Caco-2 (cell line): ENCODE measurements at regions not wholly inside any gene's neighbourhood (a gene's known extent, or its start where the extent isn't known, plus 50 kb on each side); places are given as distances from the start of the nearest gene placed in this dataset.
"Not testable (repeated sequence)": the region's sequence is repeated elsewhere in the genome, so short reads cannot be mapped to it uniquely, and the experiment has no call there.

Experiments used
- BruUV-seq: library from RNA; stranded (reverse); fragments of 400-500 nt; replicated peaks from 2 replicates; lab custom pipeline; 2021; lab: Mats Ljungman, UMichigan
- CTCF ChIA-PET: fragments of 300-600 bp; sonication (Branson Sonifier 250); formaldehyde crosslinking; loops from one replicate; lab custom pipeline; 2022; ENCODE audit warnings: antibody characterized with exemption; lab: Charles Lee
- POLR2A ChIA-PET: fragments of 300-600 bp; sonication (Branson Sonifier 250); formaldehyde crosslinking; loops from one replicate; lab custom pipeline; 2022; ENCODE audit warnings: antibody characterized with exemption; lab: Charles Lee
- DNase-seq, 2 experiments: peaks; one replicate each; pipeline versions ENCODE4 v3.0.0 to v3.0.0-alpha.2; 2020 to 2022
- H3K27me3 ChIP-seq: replicated peaks from 2 replicates; pipeline ENCODE4 v1.6.0; 2011; ENCODE audit warnings: low read length; ENCODE audit not compliant: control insufficient read depth, insufficient read depth
- H3K36me3 ChIP-seq: 2 replicates; pipeline ENCODE4 v1.5.1; 2011; ENCODE audit warnings: low read length; ENCODE audit not compliant: control insufficient read depth, insufficient read depth
- H3K4me1 ChIP-seq: fragments of 250-450 bp; sonication (Bioruptor Pico); 2 replicates; pipeline ENCODE4 v1.5.1; 2020; ENCODE audit warnings: mild to moderate bottlenecking
- H3K4me3 ChIP-seq: 2 replicates; pipeline ENCODE4 v1.5.1; 2011; ENCODE audit warnings: low read depth, mild to moderate bottlenecking, control low read depth, low read length
- H3K9me3 ChIP-seq: fragments of 250-450 bp; sonication (Bioruptor Pico); 2 replicates; pipeline ENCODE4 v1.5.1; 2020; ENCODE audit warnings: mild to moderate bottlenecking, moderate library complexity
- H3K27ac Mint-ChIP-seq: one replicate; pipeline ENCODE4 v1.8.0; 2022; ENCODE audit warnings: mixed read lengths; ENCODE audit not compliant: unreplicated experiment
- H3K27me3 Mint-ChIP-seq: one replicate; pipeline ENCODE4 v1.8.0; 2022; ENCODE audit warnings: mixed read lengths; ENCODE audit not compliant: insufficient read depth, unreplicated experiment
- H3K36me3 Mint-ChIP-seq: one replicate; pipeline ENCODE4 v1.8.0; 2022; ENCODE audit warnings: mild to moderate bottlenecking, mixed read lengths; ENCODE audit not compliant: insufficient read depth, unreplicated experiment
- H3K4me1 Mint-ChIP-seq: one replicate; pipeline ENCODE4 v1.8.0; 2022; ENCODE audit warnings: low read depth, mixed read lengths; ENCODE audit not compliant: unreplicated experiment
- H3K4me3 Mint-ChIP-seq: one replicate; pipeline ENCODE4 v1.8.0; 2022; ENCODE audit warnings: mild to moderate bottlenecking, moderate library complexity, mixed read lengths; ENCODE audit not compliant: unreplicated experiment
- H3K9me3 Mint-ChIP-seq: one replicate; pipeline ENCODE4 v1.8.0; 2022; ENCODE audit warnings: mixed read lengths; ENCODE audit not compliant: unreplicated experiment
- CTCF ChIP-seq, 2 experiments: fragments of 200-600 bp in 1 of 2; IDR thresholded peaks; 1 replicate in 1 of 2; 2 replicates in 1 of 2; pipeline versions ENCODE4 v1.5.1 to v1.8.0; 2011 to 2022; ENCODE audit warnings: antibody characterized with exemption in 1 of 2, control low read depth in 1 of 2, inconsistent platforms in 1 of 2, low read depth in 1 of 2, low read length in 1 of 2, mild to moderate bottlenecking in 1 of 2, moderate library complexity in 1 of 2; ENCODE audit not compliant: insufficient read depth in 1 of 2, severe bottlenecking in 1 of 2, unreplicated experiment in 1 of 2
- intact Hi-C: fragments of 100-400 bp; cut with micrococcal nuclease; formaldehyde crosslinking; loops from one replicate; pipeline ENCODE4 v1.10.0; 2022; ENCODE audit not compliant: unreplicated experiment

GRCh38 chr14:21852061-21852664 is 178.5 kb upstream of the OR4E1 start:
- Mint-ChIP-seq H3K27ac (no peak overlapping the region), H3K27me3 (peaks cover 17% of the 10 kb centered on the region), H3K9me3 (no peaks in the 10 kb centered on the region), H3K4me3 (no peak overlapping the region), H3K36me3 (no peaks in the 10 kb centered on the region), H3K4me1 (no peaks in the 10 kb centered on the region)
- ChIA-PET POLR2A (interaction anchor here (0.7 kb wide), 1 partner anchor 375 kb away, joined by 4 read pairs; the partner anchor contains the start of genes RAB2B and TOX4), CTCF (interaction anchor here (0.6 to 2.6 kb wide), 11 partner anchors 9 to 209 kb away, joined by 3 to 11 read pairs (median 3); no protein-coding TSS in a partner anchor)
- no peaks in the 10 kb centered on the region for H3K4me1 ChIP-seq
- peak; percentile 46 to 55 for DNase-seq
- H3K36me3 ChIP-seq, result no peaks in the 10 kb centered on the region
- H3K27me3 ChIP-seq, result no peaks in the 10 kb centered on the region
- H3K4me3 ChIP-seq, result no peak overlapping the region
- no peaks in the 10 kb centered on the region for H3K9me3 ChIP-seq
- BruUV-seq, result no TSS peak
- intact Hi-C loops, result no loop called here
- TF ChIP-seq CTCF (IDR thresholded peaks at IDR 0.05; ENCODE audit: insufficient read depth in 1 of 2, low read depth in 1 of 2, low read length in 1 of 2, severe bottlenecking in 1 of 2, unreplicated experiment in 1 of 2), result peak; percentile 69 to 84

DNA sequence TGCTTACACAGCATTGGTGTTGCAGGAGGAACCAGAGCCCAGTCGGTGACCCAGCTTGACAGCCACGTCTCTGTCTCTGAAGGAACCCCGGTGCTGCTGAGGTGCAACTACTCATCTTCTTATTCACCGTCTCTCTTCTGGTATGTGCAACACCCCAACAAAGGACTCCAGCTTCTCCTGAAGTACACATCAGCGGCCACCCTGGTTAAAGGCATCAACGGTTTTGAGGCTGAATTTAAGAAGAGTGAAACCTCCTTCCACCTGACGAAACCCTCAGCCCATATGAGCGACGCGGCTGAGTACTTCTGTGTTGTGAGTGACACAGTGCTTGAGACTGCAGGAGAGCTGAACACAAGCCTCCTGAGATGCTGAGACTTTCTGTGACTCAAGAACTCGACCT is 173.3 kb upstream of the OR4E1 start:
- H3K4me1 Mint-ChIP-seq, DNase-seq, POLR2A ChIA-PET, H3K4me3 ChIP-seq, H3K36me3 Mint-ChIP-seq, intact Hi-C loops, H3K36me3 ChIP-seq, BruUV-seq, H3K9me3 ChIP-seq, H3K4me3 Mint-ChIP-seq, H3K27me3 ChIP-seq, H3K27ac Mint-ChIP-seq, H3K9me3 Mint-ChIP-seq, H3K4me1 ChIP-seq: not testable (repeated sequence)
- peaks cover 28% of the 10 kb centered on the region for H3K27me3 Mint-ChIP-seq
- CTCF ChIA-PET, result interaction anchor here (0.6 to 0.9 kb wide), 2 partner anchors 25 to 71 kb away, joined by 4 read pairs; no protein-coding TSS in a partner anchor

DNA sequence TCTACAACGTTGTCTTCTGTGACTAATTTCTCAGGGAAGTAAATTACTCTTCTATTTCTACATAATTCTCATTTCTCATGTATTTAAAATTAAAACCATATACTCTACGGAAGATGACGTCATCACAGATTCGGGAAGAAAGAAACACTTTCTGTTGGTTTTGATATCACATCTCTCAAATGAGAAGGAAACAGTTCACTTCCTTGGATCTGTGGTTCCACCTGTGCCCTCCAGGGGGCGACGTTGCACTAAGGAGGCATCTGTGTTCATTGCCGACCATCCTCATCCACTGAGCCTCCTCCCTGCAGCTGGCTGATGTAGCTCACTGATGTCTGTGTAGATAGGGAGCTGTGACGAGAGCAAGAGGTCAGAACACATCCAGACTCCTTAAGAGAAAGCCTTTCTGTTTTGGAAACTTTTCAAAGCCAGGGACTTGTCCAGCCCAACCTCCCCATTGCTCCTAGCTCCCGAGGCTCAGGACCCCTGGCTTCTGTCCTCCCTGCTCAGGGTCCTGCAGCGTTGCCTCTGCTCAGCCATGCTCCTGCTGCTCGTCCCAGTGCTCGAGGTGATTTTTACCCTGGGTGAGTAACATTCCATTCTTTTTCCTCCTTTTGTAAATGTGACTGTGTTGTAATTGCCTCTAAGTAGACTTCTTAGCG is 172.7 kb upstream of the OR4E1 start:
- Mint-ChIP-seq H3K36me3 (no peaks in the 10 kb centered on the region), H3K4me3 (no peak overlapping the region), H3K27ac (no peak overlapping the region), H3K4me1 (peaks cover 7% of the 10 kb centered on the region), H3K9me3 (no peaks in the 10 kb centered on the region), H3K27me3 (peaks cover 28% of the 10 kb centered on the region)
- DNase-seq, result peak; percentile 55 to 66
- Histone ChIP-seq H3K27me3 (no peaks in the 10 kb centered on the region), H3K4me1 (no peaks in the 10 kb centered on the region), H3K36me3 (no peaks in the 10 kb centered on the region; the same call in 1 of the 2 replicates), H3K9me3 (no peaks in the 10 kb centered on the region), H3K4me3 (no peak overlapping the region)
- TF ChIP-seq CTCF (IDR thresholded peaks at IDR 0.05; ENCODE audit: insufficient read depth in 1 of 2, low read depth in 1 of 2, low read length in 1 of 2, severe bottlenecking in 1 of 2, unreplicated experiment in 1 of 2), result peak; percentile 63 to 64
- intact Hi-C loops, result no loop called here
- no TSS peak for BruUV-seq
- CTCF ChIA-PET, result interaction anchor here (0.6 to 0.9 kb wide), 2 partner anchors 25 to 72 kb away, joined by 4 read pairs; no protein-coding TSS in a partner anchor
- POLR2A ChIA-PET, result no interaction called here
